HL-60 (cell line): ENCODE measurements at regions not wholly inside any gene's neighbourhood (a gene's known extent, or its start where the extent isn't known, plus 50 kb on each side); places are given as distances from the start of the nearest gene placed in this dataset.

Source experiments
- DNase-seq, 2 experiments: peaks; one replicate each; pipeline ENCODE4 v3.0.0-alpha.2; 2010 to 2020; ENCODE audit warnings: low read depth in 1 of 2, low spot score in 1 of 2
- H3K27ac ChIP-seq: fragments of 250-450 bp; sonication (Bioruptor Pico); replicated peaks from 2 replicates; pipeline ENCODE4 v1.5.1; 2020; ENCODE audit warnings: mild to moderate bottlenecking, moderate library complexity
- H3K27me3 ChIP-seq: fragments of 250-450 bp; sonication (Bioruptor Pico); 2 replicates; pipeline ENCODE4 v1.5.1; 2021; ENCODE audit warnings: mild to moderate bottlenecking, moderate library complexity; ENCODE audit not compliant: insufficient read depth, poor library complexity, severe bottlenecking
- H3K4me3 ChIP-seq: replicated peaks from 2 replicates; pipeline ENCODE4 v1.5.1; 2011; ENCODE audit warnings: mild to moderate bottlenecking, control low read depth, low read length; ENCODE audit not compliant: insufficient read depth
- CTCF ChIP-seq: IDR thresholded peaks from one replicate; pipeline ENCODE4 v1.5.1; 2011; ENCODE audit warnings: low read length, control low read depth, inconsistent platforms; ENCODE audit not compliant: insufficient read depth
- GABPA ChIP-seq: IDR thresholded peaks from 2 replicates; pipeline ENCODE4 v1.6.1; 2012; ENCODE audit warnings: low read depth
- POLR2AphosphoS5 ChIP-seq: IDR thresholded peaks from 2 replicates; pipeline ENCODE4 v1.6.1; 2012; ENCODE audit warnings: low read depth
- REST ChIP-seq: IDR thresholded peaks from 2 replicates; pipeline ENCODE4 v1.6.1; 2012; ENCODE audit warnings: low read depth; ENCODE audit not compliant: insufficient replicate concordance
- SPI1 ChIP-seq: IDR thresholded peaks from 2 replicates; pipeline ENCODE4 v1.6.1; 2012; ENCODE audit warnings: low read depth, mild to moderate bottlenecking, borderline replicate concordance

- DNase-seq = no peak
- no peak for TF ChIP-seq REST
Measured at GRCh38 chr1:208646431-208646830, 402.2 kb upstream of the PLXNA2 start.

GRCh38 chr1:208648146-208648545 is 404.0 kb upstream of the PLXNA2 start:
- H3K27me3 ChIP-seq = no peaks in the 10 kb centered on the region
- no peak for DNase-seq
- TF ChIP-seq POLR2AphosphoS5 (no peak), SPI1 (no peak)
- no peak overlapping the region for H3K4me3 ChIP-seq
- H3K27ac ChIP-seq = no peak overlapping the region

More at GRCh38 chr1:208646431-208646830, 402.2 kb upstream of the PLXNA2 start:
- no peak overlapping the region for H3K4me3 ChIP-seq
- no peak overlapping the region for H3K27ac ChIP-seq
- H3K27me3 ChIP-seq = no peaks in the 10 kb centered on the region

GRCh38 chr1:208652296-208653160 is 408.3 kb upstream of the PLXNA2 start:
- Histone ChIP-seq H3K4me3 (no peak overlapping the region), H3K27me3 (no peaks in the 10 kb centered on the region), H3K27ac (no peak overlapping the region)
- peak; percentile 13 to 34 for DNase-seq
- peak; percentile 78 for TF ChIP-seq CTCF
- no peak for TF ChIP-seq SPI1
- TF ChIP-seq POLR2AphosphoS5 = no peak

- Histone ChIP-seq H3K4me3 (no peak overlapping the region), H3K27ac (no peak overlapping the region), H3K27me3 (no peaks in the 10 kb centered on the region)
- DNase-seq = no peak
- TF ChIP-seq CTCF (no peak), POLR2AphosphoS5 (no peak), SPI1 (no peak), REST (no peak), GABPA (no peak)
Measured at GRCh38 chr1:208653426-208653825, 409.2 kb upstream of the PLXNA2 start.

- TF ChIP-seq REST (no peak), CTCF (peak; percentile 37)
- Histone ChIP-seq H3K27ac (no peak overlapping the region), H3K27me3 (no peaks in the 10 kb centered on the region), H3K4me3 (no peak overlapping the region)
- DNase-seq = peak; percentile 11 to 13
Measured at GRCh38 chr1:208654241-208654640, 410.1 kb upstream of the PLXNA2 start.
